ENCODE measurements at regions not wholly inside any gene's neighbourhood (a gene's known extent, or its start where the extent isn't known, plus 50 kb on each side); places are given as distances from the start of the nearest gene placed in this dataset.

GRCh38 chr6:82766476-82766875 is 299.2 kb downstream of the UBE3D start:
- DNase-seq (ENCODE audit: low read depth) = no peak
- H3K27me3 ChIP-seq (ENCODE audit: insufficient read depth, low read length) = no peaks in the 10 kb centered on the region
- H3K9me3 Mint-ChIP-seq (ENCODE audit: unreplicated experiment) = peaks cover 2% of the 10 kb centered on the region
- no peaks in the 10 kb centered on the region for H3K36me3 ChIP-seq (ENCODE audit: insufficient read depth, low read length)
- H3K4me1 ChIP-seq (ENCODE audit: insufficient read depth, low read length) = no peaks in the 10 kb centered on the region
- H3K4me3 ChIP-seq (ENCODE audit: insufficient read depth, low read depth, low read length) = no peak overlapping the region
- no peak for TF ChIP-seq CTCF (IDR thresholded peaks at IDR 0.05; ENCODE audit: insufficient read depth, low read depth, low read length)
- no peak for TF ChIP-seq EZH2 (IDR thresholded peaks at IDR 0.05; ENCODE audit: insufficient read depth, low read length)
- FAIRE-seq = no peak
- no peak overlapping the region for H3K9ac ChIP-seq (ENCODE audit: low read length)
- no peak overlapping the region for H3K27ac Mint-ChIP-seq (ENCODE audit: unreplicated experiment)
- no peaks in the 10 kb centered on the region for H3K27me3 Mint-ChIP-seq (ENCODE audit: low read depth, unreplicated experiment)
- H3K36me3 Mint-ChIP-seq (ENCODE audit: low read depth, unreplicated experiment) = no peaks in the 10 kb centered on the region
- no peak overlapping the region for H3K4me2 ChIP-seq (ENCODE audit: low read length)
- H3K27ac ChIP-seq (ENCODE audit: low read depth, low read length) = no peak overlapping the region
- H3K79me2 ChIP-seq (ENCODE audit: insufficient read depth, low read length) = no peaks in the 10 kb centered on the region
- H4K20me1 ChIP-seq (ENCODE audit: insufficient read depth, low read length) = no peaks in the 10 kb centered on the region
- no peak overlapping the region for H2AFZ ChIP-seq (ENCODE audit: low read depth, low read length)
- peaks cover 1% of the 10 kb centered on the region for H3K4me1 Mint-ChIP-seq (ENCODE audit: low read depth, unreplicated experiment)
- no peak overlapping the region for H3K4me3 Mint-ChIP-seq (ENCODE audit: unreplicated experiment)
- H3K9me3 ChIP-seq (ENCODE audit: insufficient read depth, low read depth, low read length) = no peaks in the 10 kb centered on the region

- no peak overlapping the region for H3K4me3 ChIP-seq (ENCODE audit: insufficient read depth, low read depth, low read length)
- no peak for TF ChIP-seq EZH2 (IDR thresholded peaks at IDR 0.05; ENCODE audit: insufficient read depth, low read length)
- no peak for TF ChIP-seq CTCF (IDR thresholded peaks at IDR 0.05; ENCODE audit: insufficient read depth, low read depth, low read length)
- no peaks in the 10 kb centered on the region for H3K79me2 ChIP-seq (ENCODE audit: insufficient read depth, low read length)
- no peaks in the 10 kb centered on the region for H3K36me3 ChIP-seq (ENCODE audit: insufficient read depth, low read length)
- H3K9ac ChIP-seq (ENCODE audit: low read length) = no peak overlapping the region
- no peaks in the 10 kb centered on the region for H3K27me3 Mint-ChIP-seq (ENCODE audit: low read depth, unreplicated experiment)
- FAIRE-seq = no peak
- H3K36me3 Mint-ChIP-seq (ENCODE audit: low read depth, unreplicated experiment) = no peaks in the 10 kb centered on the region
- H3K4me1 ChIP-seq (ENCODE audit: insufficient read depth, low read length) = no peaks in the 10 kb centered on the region
- no peaks in the 10 kb centered on the region for H3K27me3 ChIP-seq (ENCODE audit: insufficient read depth, low read length)
- H3K4me1 Mint-ChIP-seq (ENCODE audit: low read depth, unreplicated experiment) = no peaks in the 10 kb centered on the region
- no peak for DNase-seq (ENCODE audit: low read depth)
- H3K27ac ChIP-seq (ENCODE audit: low read depth, low read length) = no peak overlapping the region
- peaks cover 2% of the 10 kb centered on the region for H3K9me3 Mint-ChIP-seq (ENCODE audit: unreplicated experiment)
- H3K4me2 ChIP-seq (ENCODE audit: low read length) = no peak overlapping the region
- no peaks in the 10 kb centered on the region for H4K20me1 ChIP-seq (ENCODE audit: insufficient read depth, low read length)
- no peak overlapping the region for H3K4me3 Mint-ChIP-seq (ENCODE audit: unreplicated experiment)
- no peak overlapping the region for H3K27ac Mint-ChIP-seq (ENCODE audit: unreplicated experiment)
- no peaks in the 10 kb centered on the region for H3K9me3 ChIP-seq (ENCODE audit: insufficient read depth, low read depth, low read length)
- H2AFZ ChIP-seq (ENCODE audit: low read depth, low read length) = no peak overlapping the region
Measured at GRCh38 chr6:82767037-82767436, 298.6 kb downstream of the UBE3D start.

- Mint-ChIP-seq H3K27ac (ENCODE audit: unreplicated experiment) (no peak overlapping the region), H3K9me3 (ENCODE audit: unreplicated experiment) (peaks cover 2% of the 10 kb centered on the region)
- FAIRE-seq = no peak
Measured at GRCh38 chr6:82767447-82767846, 298.2 kb downstream of the UBE3D start.

More at GRCh38 chr6:82767447-82767846, 298.2 kb downstream of the UBE3D start:
- no peaks in the 10 kb centered on the region for H3K36me3 ChIP-seq (ENCODE audit: insufficient read depth, low read length)
- no peak overlapping the region for H3K4me3 ChIP-seq (ENCODE audit: insufficient read depth, low read depth, low read length)
- no peaks in the 10 kb centered on the region for H3K79me2 ChIP-seq (ENCODE audit: insufficient read depth, low read length)
- H3K4me1 Mint-ChIP-seq (ENCODE audit: low read depth, unreplicated experiment) = no peaks in the 10 kb centered on the region
- TF ChIP-seq EZH2 (IDR thresholded peaks at IDR 0.05; ENCODE audit: insufficient read depth, low read length) (no peak), CTCF (IDR thresholded peaks at IDR 0.05; ENCODE audit: insufficient read depth, low read depth, low read length) (no peak)
- no peaks in the 10 kb centered on the region for H3K27me3 Mint-ChIP-seq (ENCODE audit: low read depth, unreplicated experiment)
- H3K4me3 Mint-ChIP-seq (ENCODE audit: unreplicated experiment) = no peak overlapping the region
- no peaks in the 10 kb centered on the region for H4K20me1 ChIP-seq (ENCODE audit: insufficient read depth, low read length)
- no peaks in the 10 kb centered on the region for H3K27me3 ChIP-seq (ENCODE audit: insufficient read depth, low read length)
- DNase-seq (ENCODE audit: low read depth) = no peak
- no peaks in the 10 kb centered on the region for H3K36me3 Mint-ChIP-seq (ENCODE audit: low read depth, unreplicated experiment)
- no peaks in the 10 kb centered on the region for H3K9me3 ChIP-seq (ENCODE audit: insufficient read depth, low read depth, low read length)
- H3K27ac ChIP-seq (ENCODE audit: low read depth, low read length) = no peak overlapping the region
- H2AFZ ChIP-seq (ENCODE audit: low read depth, low read length) = no peak overlapping the region
- H3K9ac ChIP-seq (ENCODE audit: low read length) = no peak overlapping the region
- H3K4me1 ChIP-seq (ENCODE audit: insufficient read depth, low read length) = no peaks in the 10 kb centered on the region
- no peak overlapping the region for H3K4me2 ChIP-seq (ENCODE audit: low read length)
